HG02973 (cell line): ENCODE measurements at regions not wholly inside any gene's neighbourhood (a gene's known extent, or its start where the extent isn't known, plus 50 kb on each side); places are given as distances from the start of the nearest gene placed in this dataset.
"Not testable (repeated sequence)": the region's sequence is repeated elsewhere in the genome, so short reads cannot be mapped to it uniquely, and the experiment has no call there.

Experiments
- ATAC-seq: cut with Tn5 transposase; IDR thresholded peaks from one replicate; pipeline ENCODE4 v1.9.1; 2021; ENCODE audit warnings: moderate library complexity; ENCODE audit not compliant: unreplicated experiment

DNA sequence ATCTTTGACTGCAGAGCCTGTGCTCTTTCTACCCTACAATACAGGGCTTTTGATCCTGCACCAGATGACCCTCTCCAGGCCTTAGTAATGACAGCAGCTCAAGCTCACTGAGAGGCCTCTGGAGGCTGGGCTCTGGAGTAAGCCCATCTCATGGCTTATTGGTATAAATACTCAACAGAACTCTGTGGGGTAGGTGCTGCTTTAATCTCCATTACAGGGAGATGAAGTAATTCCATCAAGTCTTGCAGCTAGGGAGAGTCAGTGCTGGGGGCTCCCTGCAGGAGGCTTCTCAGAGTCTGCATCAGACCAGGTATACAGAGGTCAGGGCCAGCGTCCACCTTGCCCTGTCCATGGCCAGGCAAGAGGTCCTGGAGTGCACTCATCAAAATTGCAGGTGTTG, 89.2 kb upstream of the SLC6A11 start:
- ATAC-seq: no peak

DNA sequence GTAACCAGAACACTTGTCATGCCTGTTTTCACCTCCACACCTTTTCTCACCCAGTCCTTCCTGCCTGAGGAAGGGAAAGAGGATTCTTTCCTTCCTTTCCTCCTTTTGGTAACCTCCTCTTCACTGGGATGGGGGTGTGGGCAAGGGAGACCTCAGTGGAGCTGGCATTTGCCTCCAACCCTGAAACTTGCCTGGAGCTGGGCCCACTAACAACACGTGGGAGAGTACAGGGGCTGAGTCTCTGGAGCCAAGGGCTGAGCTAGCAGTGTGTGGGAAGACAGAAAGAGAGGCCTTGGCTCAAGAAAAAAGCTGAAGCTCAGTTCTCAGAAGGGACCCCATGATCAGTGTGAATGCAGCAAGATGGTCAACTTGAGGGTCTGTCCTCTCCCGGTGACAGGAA, 86.6 kb upstream of the SLC6A11 start:
- ATAC-seq: no peak

DNA sequence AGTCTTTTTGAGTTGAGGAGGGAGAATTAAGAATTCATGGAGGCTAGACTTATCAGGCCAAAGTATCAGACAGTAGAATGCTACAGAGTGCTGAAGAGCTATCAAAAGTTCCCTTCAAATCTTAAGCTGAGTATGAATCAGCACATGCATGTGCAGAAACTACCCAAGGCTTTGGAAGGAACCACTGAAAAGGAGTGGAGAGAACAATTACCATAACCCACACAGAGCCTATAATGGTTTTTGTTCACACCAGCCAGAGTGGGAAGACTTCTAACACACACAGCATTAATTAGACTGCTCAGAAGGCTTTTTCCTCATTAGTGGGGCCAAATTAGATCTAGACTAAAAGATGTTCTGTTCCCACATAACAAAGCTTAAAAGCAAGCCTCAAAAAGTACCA, 83.7 kb upstream of the SLC6A11 start:
- no peak for ATAC-seq

DNA sequence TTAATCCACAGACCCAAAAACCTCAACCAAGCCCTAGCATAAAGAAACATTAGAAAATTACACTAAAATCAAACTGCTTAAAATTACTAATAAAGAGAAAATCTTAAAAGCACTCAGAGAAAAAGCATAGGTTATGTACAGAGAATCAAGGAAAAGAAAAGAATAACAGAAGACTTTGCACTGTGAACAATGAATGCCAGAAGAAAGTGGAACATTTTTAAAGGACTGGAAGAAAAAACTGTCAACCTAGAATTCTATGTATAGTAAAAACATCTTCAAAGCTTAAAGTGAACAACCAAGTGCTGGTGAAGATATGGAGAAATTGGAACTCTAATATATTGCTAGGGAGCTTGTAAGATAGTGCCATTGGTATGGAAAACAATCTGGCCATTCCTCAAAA, 82.7 kb upstream of the SLC6A11 start:
- no peak for ATAC-seq

DNA sequence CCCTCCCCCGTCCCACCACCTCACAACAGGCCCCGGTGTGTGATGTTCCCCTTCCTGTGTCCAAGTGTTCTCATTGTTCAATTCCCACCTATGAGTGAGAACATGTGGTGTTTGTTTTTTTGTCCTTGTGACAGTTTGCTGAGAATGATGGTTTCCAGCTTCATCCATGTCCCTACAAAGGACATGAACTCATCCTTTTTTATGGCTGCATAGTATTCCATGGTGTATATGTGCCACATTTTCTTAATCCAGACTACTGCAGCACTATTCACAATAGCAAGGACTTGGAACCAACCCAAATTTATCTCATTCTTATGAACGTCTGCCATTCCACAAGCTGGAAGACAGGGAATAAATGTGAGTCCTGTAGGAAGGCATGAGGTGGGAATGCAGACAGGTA, 79.6 kb upstream of the SLC6A11 start:
- not testable (repeated sequence) for ATAC-seq

DNA sequence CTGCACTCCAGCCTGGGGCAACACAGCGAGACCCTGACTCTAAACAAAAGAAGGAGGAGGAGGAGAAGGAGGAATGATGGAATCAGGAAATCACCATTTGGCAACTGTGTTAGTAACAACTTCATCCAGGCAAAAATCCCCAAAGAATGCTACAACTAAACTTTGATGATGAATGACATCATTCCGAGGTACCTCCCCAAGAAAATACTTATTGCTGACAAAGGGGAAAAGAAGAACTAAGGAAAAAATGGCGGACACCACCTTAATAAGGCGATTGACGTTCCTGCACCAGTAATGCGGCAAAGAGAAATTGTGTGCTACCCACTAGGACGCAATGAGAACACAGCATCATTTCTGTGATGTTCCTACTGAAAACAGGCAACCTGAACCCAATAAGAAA, 78.2 kb upstream of the SLC6A11 start:
- ATAC-seq: no peak

DNA sequence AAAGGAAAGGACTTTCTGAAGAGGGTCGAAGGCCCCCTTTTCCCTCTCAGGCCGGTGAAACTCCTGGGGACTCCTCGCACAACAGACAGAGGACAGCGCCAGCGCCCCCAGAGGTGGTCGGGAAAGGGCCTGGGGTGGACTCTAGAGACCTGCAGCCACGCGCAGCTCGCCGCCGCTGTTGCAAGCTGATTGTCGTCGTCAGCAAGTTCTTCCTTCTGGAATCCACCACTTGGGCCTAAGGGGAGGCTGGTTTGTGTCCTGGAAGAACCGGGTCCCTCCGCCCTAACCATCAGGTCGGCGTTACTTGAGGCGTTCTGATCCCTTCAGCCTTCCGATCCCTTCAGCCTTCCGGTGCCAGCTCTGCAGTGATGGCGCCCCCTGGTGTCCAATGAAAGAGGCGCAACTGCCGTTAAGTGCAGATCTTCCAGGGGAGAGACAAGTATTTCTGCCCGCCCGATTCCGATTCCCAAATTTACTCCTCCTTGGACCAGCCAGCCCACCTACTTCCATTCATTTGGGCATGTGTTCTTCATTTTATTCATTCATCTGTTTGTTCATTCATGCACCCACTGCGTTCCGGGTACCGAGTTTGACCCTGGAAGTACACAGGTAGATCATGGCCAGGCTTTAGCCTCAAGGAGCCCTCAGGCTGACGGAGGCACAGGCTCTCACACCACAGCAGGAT, 77.2 kb upstream of the SLC6A11 start:
- no peak for ATAC-seq

DNA sequence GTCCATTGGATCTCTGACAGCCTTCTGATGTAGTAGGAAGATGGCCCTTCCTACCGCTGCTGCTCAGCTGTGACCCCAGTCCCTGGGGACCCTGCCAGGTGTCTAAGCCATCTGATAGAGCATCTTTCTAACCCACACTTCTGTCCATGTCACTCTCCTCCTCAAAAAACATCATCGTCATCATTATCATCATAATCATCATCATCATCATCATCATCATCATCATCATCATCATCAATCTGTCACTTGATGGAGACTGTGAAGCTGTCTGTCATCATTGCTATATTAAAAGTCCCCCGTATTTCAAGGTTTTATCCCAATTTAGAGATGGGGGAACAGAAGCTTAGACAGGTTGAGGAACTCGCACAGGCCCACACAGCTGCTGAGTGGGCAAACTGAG, 75.1 kb upstream of the SLC6A11 start:
- no peak for ATAC-seq

DNA sequence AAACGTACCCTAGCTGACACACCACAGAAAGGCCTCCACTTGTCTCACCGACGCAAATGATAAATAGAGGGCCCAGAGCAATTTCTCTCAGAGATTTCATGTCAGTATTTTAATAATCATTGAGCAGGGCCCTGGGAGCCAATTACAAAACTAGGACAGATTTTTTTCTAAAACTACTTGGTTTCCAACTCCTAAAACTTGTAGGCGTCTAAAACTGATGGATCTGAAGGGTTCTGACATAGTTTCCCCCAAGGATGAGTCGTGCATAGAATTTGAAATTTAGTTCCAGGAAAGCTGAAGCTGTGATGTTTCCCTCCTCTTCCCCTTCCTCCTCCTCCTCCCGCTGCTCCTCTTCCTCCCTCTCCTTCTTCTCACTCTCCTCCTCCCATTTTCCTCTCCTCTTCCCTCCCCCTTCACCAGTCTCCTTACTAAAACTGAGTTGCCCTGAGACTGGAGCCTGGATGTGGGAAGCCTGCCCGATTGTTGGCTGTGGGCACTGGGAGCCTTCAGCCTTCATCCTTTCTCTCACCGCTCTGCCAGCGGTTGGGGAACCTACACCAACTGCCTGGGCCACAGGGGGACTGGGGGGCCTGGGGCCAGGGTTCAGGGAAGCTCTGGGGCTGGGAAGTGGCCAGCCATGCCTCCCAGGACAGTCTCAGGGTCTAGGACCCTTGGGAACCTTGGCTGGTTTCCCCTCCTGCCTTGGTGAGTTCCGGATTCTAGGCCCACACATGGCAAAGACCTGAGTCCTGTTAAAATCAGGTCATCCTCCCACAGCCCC, 73.9 kb upstream of the SLC6A11 start:
- ATAC-seq: no peak

DNA sequence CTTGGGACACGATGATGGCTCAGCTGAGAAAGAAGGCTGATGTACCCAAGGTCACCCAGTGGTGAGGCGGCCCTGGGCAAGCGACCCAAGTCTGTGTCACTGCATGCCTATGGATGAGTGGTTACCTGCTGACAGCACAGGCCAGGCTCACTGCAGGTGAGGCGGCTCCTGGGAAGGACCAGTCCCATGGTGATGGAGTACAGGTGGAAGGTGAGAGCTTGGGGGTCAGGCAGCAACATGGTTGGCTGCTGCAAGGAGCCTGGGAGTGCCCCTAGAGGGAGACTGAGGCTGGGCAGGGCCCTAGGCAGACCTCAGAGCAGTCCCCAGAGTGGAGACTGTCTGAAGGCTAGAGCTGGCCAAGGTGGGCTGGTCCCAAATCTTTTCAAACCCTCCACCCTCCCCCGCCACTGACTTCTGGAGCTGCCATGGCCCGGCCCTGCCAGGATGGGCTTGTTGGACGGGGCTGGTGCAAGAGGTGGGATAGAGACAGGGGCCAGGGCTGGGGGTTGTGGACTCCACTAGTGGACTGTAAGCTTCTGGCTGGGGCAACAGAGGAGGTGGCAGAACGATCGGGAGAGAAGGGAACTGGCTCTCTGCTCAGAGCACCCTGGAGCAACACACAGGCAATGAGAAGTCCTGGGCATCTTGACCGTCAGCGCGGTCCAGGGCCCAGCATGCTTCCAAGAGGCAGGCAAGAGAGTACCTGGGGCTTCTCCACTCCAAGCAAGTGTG, 72.5 kb upstream of the SLC6A11 start:
- ATAC-seq: no peak

DNA sequence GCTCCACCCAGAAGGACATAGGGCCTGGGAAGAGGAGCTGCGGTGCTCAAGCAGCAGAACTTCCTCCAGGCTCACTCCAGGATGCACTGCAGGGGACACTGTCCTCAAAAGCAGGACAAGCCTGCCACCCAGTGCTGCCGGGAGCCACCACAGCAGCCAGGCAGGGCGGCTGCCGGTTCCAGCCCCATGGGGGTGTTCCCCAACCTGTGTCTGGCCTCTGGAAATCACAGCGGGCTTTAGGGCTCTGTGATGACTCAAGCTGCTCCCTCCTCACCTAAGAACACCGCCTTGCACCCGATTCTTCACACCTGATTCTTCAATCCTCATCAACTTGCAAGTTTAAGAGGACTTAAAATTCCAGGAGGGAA, 71.9 kb upstream of the SLC6A11 start:
- no peak for ATAC-seq

DNA sequence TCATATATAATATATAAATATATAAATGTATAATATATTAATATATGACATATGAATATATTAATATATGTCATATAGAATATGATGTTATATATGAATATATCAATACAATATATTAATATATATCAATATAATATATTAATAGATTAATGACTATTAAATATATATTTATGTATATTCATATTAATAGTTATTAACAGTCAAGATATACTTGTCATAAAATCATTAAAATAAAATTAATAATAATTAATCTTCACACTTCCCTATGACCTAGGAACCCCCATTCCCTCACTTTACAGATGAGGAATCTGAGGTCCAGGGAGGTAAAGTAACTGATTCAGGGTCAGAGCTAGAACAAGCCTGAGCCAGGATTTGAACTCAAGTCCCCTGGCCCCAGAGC, 70.6 kb upstream of the SLC6A11 start:
- no peak for ATAC-seq

DNA sequence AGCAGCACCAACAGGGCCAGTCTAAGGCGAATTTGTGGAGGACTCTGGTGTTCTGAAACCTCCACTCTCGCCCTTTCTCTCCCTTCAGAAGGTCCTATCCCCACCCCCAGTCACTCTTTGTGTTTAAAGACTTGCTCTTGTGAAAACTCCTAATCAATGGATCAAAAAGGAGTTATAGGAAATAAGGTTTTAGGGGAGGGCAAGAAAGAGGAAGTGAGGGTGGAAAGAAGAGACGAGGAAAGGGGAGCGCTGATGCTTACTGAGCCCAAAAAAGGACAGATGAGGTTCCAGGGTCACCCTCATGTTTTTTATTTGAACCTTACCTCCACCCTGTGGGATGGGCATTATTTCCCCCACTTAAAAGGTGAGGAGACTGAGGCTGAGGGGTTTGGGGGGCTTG, 70.0 kb upstream of the SLC6A11 start:
- no peak for ATAC-seq

DNA sequence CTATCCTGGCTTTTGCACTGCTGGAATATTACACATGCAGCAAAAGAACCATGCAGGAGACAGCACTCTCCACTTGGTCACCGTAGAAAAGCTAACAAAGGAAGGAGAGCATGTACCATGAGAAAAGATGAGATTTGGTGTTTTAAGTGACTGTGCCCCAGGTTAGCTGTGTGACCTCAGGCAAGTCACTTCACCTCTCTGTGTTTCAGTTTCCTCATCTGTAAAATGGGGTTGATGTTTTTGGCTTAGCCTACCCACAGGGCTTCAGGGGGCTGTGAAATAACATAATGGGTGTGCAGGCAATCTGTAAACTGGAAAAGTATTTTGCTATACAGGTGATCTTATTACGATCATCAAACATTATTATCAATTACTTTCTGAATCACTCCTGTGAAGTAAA, 69.3 kb upstream of the SLC6A11 start:
- ATAC-seq: no peak

DNA sequence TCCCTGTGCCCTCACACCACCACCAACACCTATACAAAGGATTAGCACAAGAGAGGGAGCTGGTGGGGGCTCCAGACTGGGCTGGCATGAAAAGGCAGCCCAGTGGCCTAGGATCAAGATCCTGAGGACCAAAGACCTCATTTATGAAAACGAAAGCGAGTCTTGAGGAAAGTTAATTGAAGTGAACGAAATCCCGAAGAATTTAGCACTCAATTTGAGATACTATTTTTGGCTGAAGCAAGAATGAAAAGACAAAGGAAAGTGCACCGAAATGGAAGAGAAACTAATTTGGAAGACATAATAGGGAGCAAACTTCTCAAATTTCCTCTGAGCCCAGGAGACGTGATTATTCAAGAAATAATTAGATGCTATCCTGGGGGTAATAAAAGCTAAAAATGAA, 68.7 kb upstream of the SLC6A11 start:
- ATAC-seq: no peak

DNA sequence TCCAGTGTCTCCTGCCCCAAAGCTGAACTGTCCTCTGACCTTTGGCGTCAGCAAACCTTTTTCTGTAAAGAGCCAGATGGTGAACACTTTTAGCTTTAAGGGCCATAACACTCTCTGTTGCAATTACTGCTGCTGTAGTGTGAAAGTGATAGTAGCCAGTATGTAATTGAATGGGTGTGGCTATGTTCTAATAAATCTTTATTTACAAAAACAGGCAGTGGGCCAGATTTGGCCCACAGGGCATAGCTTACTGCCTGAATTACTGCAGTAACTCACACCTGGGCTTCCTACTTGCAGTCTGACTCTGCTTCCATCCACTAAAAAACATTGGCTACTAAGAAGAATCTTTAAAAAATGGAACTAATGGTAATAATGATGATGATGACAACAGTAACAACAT, 68.0 kb upstream of the SLC6A11 start:
- no peak for ATAC-seq

DNA sequence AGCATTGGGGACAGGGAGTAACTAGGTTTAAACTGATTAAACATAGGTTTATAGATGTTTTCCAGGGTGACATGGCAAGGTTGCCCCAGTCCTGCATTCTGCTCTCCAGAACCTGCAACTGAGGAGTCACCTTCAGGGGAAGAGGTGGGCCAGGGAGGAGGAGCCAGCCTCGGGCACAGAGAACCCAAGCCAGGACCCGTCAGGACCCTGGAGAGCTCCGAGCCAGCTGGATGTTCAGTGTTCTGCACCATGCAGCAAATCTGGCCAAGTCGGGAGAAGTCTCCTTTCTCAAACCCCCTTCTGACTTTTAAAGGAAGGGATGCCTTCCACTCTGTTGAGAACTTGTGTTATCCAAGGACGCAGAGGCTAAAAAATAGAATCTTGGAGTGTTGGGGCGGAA, 62.1 kb upstream of the SLC6A11 start:
- ATAC-seq: no peak

DNA sequence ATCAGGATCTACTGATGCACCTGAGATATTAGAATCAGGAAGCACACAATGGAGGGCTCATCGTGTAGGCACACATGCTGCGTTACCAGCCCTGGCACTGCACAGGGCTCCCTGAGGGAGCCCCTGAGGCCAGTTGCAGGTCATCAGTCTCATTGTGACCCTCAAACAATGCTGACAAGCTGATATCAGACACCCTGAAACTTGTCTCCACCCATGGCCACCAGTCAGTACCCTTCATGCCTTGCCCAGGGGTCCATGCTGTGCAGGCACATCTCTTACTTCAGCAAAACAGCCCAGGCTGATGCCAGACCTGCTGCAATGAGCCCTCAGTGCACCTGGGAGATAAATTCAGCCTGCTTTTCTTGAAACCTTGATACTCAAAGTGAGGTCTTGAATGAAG, 59.5 kb upstream of the SLC6A11 start:
- no peak for ATAC-seq

DNA sequence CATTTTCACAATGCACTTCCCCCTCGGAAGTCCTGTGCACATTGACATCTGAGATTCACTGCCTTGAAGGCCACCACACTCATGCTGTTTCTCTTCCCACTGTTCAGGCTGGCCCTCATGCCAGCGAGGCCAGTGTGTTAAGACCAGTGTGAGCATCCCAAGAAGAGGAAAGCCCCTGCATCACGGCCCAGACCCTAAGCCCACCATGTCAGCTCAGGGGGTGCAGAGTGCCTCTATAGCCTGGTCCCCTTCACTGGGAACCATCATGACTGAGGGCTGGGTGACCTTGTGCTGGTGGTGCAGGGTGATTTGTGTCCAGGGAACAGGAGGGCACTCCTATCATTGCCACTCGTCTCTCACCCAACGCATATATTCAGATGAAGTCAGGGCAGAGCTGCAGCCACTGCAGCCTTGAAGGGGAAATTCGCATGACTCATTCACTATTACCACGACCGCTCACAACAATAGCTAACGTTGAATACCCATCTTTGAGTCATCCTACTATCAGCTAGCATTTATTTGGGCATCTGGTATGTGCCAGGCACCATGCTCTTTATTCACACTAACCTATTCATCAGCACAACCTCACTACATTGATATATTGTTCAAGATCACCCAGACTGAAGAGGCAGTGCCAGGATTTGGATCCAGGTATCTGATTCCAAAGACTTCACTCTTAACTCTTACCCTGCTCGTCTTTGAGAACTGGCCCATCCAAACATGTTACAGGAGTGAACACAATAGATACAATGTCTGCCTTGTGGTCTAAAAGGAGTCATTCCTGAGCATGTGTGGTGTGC, 58.8 kb upstream of the SLC6A11 start:
- no peak for ATAC-seq

DNA sequence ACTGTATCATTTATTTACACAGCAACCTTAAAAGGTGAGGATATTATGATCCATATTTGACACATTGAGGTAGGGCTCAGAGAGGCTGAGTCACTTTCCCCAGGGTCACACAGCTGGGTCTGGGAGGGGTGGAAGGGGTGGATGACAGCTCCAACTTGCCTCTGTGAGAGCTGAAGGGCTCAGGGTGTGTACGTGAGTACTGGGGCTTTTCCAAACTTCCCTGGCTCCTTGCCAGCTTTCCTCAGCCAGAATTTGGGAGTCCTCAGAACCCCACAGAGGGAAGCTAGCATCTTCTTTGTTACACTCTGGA, 58.3 kb upstream of the SLC6A11 start:
- ATAC-seq: no peak

DNA sequence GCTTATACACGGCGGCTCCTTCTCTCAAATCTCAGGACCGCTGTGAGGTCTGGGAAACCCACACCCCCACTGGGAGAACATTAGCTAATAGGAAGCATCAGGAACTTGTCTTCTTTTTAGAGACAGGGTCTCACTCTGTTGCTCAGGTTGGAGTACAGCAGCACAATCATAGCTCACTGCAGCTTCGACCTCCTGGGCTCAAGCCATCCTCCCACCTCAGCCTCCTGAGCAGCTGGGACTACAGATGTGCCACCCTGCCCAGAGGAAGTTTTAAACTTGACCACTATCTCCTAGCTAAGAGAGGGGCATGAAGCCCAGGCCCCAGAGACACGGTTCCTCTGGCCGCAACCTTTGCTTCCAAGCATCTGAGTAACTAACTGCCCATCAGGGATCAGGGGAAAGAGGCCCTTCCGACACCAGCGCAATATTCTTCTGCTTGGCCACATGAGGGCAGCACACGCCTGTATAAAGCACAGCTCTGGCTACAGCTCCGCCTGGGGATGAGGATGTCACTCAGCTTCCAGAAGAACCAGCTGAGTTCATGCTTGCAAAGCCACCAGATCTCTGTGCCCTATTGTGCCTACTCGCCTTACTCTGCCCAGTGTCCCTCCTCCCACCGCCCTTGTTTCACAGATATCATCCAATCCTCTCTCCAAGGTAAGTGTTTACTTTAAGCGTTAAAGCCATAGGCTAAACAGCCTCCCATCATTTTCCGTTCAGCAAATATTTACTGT, 57.6 kb upstream of the SLC6A11 start:
- ATAC-seq: peak; percentile 54
